Head of caudate nucleus (tissue), 42 donors: ENCODE measurements at regions not wholly inside any gene's neighbourhood (a gene's known extent, or its start where the extent isn't known, plus 50 kb on each side); places are given as distances from the start of the nearest gene placed in this dataset.

Experiments used
- DNase-seq, 42 donors: peaks; one replicate each; pipeline versions ENCODE4 v3.0.0 to v3.0.0-alpha.2; 2020 to 2021; ENCODE audit warnings: mixed read lengths in 7 of 42
- intact Hi-C: fragments of 100-400 bp; cut with DNase I; formaldehyde crosslinking; loops from one replicate; pipeline ENCODE4 v1.15.0; 2022

DNA sequence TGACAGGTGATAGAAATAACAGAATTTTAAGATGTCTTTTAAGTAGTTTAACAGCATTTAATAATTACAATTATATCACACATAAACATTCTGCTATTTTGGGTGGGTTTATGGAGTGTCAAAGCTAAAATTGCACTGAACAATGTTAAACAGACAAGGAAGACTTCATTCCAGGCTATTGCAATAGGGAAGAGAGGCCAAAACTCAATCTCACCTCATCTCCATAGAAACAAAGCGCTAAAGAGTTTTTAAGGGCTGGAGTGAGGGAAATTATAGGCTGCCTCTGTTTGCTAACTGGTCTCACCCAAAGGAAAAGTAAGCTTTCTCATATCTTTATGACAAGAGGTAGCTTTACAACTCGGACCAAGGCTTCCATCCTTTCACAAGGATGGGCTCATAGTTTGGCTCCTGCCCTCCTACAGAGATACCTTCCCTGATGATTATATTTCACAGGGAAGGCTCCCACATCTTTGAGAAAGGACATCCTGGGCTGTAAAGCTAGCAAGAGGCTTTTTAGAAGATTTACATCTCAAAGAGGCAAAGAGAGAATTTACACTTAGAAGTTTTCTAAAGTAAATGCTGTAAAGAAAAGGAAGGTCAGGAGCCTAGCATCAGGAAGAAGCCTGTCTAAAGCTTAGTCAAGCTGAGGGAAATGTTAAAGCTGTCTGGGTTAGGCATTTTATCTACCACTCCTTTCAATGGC lies 350.2 kb upstream of the IMPG1 start:
- intact Hi-C loops: no loop called here
- no peak for DNase-seq

DNA sequence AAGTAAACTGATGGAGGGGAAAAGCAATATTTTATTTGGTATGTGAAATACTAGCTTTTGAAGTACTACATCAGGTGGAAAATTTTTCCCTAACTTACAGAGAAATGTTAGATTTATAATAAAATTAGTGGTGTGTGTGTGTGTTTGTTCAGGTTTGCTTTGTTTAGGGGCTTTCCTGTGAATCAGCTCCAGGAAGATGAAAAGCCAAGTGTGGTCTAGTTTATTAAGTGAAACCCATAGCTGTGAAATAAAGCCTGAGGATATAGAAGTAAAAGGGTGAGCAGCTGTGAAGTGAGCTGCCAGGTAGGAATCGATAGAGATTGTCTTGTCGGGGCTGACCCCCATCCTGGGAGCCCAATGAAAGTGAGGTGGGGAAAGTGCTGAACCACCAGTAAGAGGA lies 347.6 kb upstream of the IMPG1 start:
- intact Hi-C loops: no loop called here
- DNase-seq: no peak

GRCh38 chr6:76418560-76419223 lies 346.2 kb upstream of the IMPG1 start:
- DNase-seq: no peak
- intact Hi-C loops: no loop called here

DNA sequence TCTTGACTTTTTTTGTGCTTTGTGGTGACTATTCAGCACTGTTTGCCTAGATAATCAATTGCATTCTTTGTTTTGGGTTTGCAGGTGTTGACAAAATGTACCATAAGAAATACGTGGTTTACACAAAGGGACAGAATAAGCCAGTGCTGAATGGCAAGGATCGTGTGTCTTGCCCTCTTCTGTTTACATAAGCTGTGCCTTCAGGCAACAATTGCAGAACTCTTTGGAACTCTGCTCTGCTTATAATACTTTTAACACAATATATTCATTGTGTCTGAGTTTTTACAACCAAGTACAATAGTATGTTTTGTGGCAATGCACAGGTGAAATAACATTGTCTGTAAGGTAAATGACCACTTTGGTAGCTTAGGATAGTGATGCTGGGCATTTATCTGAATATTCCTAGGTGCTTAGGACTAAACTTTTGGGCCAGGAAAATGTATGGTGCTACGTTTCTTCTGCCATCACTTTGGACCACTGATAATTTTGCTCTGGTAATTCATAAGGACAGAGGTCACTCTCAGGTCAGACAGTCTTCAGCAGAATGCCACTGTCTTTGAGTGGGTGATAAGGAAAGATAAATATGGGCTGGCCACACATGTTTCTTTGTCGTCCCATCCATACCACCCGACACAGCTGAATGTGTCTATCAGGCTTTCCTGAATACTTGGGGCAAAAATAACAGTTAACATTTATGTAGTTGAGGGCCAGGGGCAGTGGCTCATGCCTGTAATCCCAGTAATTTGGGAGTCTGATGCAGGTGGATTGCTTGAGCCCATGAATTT lies 344.6 kb upstream of the IMPG1 start:
- no peak for DNase-seq

DNA sequence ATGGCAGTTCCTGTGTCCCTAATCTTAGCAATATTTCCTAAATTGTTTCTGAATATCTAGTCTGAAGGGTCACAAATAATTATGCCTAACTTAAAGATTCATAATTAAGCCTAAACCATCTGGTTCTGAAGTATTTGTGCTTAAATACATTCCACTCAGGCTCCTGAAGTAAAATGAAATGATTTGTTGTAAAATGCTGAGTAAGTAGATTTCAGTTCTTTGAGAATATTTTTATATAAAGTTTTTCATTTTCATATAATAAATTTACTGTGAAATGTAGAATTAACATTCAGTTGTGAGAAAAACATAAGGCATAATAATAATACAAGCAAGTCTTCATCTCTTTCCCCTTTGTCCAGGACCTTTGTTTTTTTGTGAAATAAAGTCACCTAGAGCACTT lies 330.6 kb upstream of the IMPG1 start:
- intact Hi-C loops: no loop called here
- no peak for DNase-seq

More for the DNA sequence above, 344.6 kb upstream of the IMPG1 start:
- intact Hi-C loops: no loop called here

DNA sequence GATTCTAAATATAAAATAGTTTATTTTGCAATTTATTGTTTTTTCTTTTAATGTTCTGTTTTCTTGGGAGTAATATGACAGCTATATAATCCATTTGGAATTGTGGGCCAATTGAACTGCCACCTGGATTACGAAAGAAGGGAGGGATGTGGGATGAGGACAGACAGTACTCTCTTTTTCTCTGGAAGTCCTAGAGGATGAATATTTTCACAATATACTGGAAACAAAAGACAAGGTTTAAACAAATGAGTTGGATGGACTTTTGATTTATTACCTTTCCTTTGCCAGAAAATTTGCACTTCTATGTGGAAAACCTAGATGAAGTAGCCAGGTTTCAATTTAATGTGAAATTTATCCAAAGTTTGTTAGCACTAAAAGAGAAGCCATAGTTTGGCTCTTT lies 325.5 kb upstream of the IMPG1 start:
- no peak for DNase-seq
- intact Hi-C loops: no loop called here

- intact Hi-C loops: no loop called here
- no peak for DNase-seq
Observed at GRCh38 chr6:76382201-76382600, 309.7 kb upstream of the IMPG1 start.

- intact Hi-C loops: no loop called here
- no peak for DNase-seq
Observed at GRCh38 chr6:76381612-76382011, 309.1 kb upstream of the IMPG1 start.

DNA sequence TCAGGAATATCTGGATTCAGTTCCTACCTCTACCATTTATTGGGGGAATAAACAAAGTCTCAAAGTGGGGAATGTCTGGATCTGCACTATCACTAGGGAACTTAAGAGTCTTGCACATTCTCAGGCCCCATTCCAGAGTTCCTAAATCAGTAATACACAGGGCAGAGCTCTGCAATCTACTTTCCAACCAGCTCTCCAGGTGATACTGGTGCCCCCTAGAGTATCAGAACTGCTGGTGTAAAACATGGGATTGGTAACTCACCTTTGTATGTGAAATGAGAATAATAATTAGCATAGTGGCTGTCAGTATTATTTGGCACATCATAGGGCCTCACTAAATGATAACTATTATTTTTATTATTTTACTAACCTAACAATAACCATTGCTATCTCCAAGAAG lies 278.8 kb upstream of the IMPG1 start:
- intact Hi-C loops: no loop called here
- DNase-seq: peak in 6 of 42 donors; percentile 2 to 46 (median 20)

GRCh38 chr6:76347539-76347938 lies 275.1 kb upstream of the IMPG1 start:
- intact Hi-C loops: no loop called here
- no peak for DNase-seq

DNA sequence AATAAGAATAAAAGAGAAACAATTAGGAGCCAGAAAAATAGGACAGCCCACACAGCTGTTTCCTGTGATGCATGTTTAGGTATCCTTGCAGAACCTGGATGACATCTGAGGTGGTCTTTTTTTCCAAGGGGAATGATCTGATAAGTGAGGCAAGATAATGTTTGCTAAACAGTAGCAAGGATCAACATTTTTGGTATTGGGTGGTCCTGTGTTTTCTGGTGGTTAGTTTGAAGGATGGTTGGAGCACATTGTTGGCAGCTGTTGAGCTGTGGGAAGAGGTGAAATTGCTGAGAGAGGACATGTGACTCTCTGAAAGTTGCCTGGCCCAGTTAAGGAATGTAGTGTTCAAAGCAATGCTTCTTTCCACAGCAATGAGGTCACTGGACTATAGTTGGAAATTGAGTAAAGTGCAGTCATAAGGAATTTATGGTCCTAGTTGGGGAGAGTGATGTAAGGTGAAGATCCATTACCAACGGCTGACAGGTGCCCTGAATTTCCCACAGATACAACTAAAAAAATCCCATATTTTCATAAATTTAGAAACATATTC lies 270.2 kb upstream of the IMPG1 start:
- intact Hi-C loops: no loop called here
- DNase-seq: no peak

GRCh38 chr6:76330031-76330430 lies 257.6 kb upstream of the IMPG1 start:
- intact Hi-C loops: no loop called here
- no peak for DNase-seq

- intact Hi-C loops: no loop called here
- no peak for DNase-seq
Observed at GRCh38 chr6:76326871-76327270, 254.4 kb upstream of the IMPG1 start.
